ENCODE measurements at regions not wholly inside any gene's neighbourhood (a gene's known extent, or its start where the extent isn't known, plus 50 kb on each side); places are given as distances from the start of the nearest gene placed in this dataset.

GRCh38 chr7:84612981-84613681 is 418.5 kb upstream of the SEMA3A start:
- TF ChIP-seq CTCF (IDR thresholded peaks at IDR 0.05; ENCODE audit: low read depth, low read length) (no peak), EZH2phosphoT487 (IDR thresholded peaks at IDR 0.05; ENCODE audit: low read depth) (no peak)

Measured in OCI-LY3 (cell line).